H1 (cell line): ENCODE measurements at regions not wholly inside any gene's neighbourhood (a gene's known extent, or its start where the extent isn't known, plus 50 kb on each side); places are given as distances from the start of the nearest gene placed in this dataset.
A peak's percentile ranks its signal among the peaks of the same experiment; 100 is the strongest.

Experiments
- CTCF ChIA-PET: fragments of 300-600 bp; sonication (Branson Sonifier 250); formaldehyde crosslinking; loops from one replicate; lab custom pipeline; 2021; ENCODE audit not compliant: partially characterized antibody; lab: Charles Lee
- POLR2A ChIA-PET: fragments of 300-600 bp; sonication (Branson Sonifier 250); formaldehyde crosslinking; loops from one replicate; lab custom pipeline; 2021; ENCODE audit warnings: inconsistent platforms; ENCODE audit not compliant: partially characterized antibody; lab: Charles Lee
- DNase-seq, 2 experiments: peaks; one replicate each; pipeline versions ENCODE4 v3.0.0 to v3.0.0-alpha.2; 2010 to 2022; ENCODE audit warnings: low spot score in 2 of 2, low read depth in 1 of 2, mixed read lengths in 1 of 2
- FAIRE-seq: peaks from 2 replicates; lab custom pipeline; 2011; peaks lifted over from hg19 to GRCh38; lab: Jason Lieb, UNC
- H2AFZ ChIP-seq: 2 replicates; pipeline ENCODE4 v1.8.1; 2012; ENCODE audit warnings: low read length, inconsistent platforms
- H2AK5ac ChIP-seq: 2 replicates; pipeline ENCODE4 v1.6.1; 2013; ENCODE audit warnings: low read depth, low read length
- H2BK120ac ChIP-seq: replicated peaks from 2 replicates; pipeline ENCODE3; 2013; ENCODE audit warnings: low read depth, low read length, inconsistent platforms
- H2BK12ac ChIP-seq: 2 replicates; pipeline ENCODE4 v1.6.1; 2013; ENCODE audit warnings: low read depth, low read length
- H2BK15ac ChIP-seq: 2 replicates; pipeline ENCODE4 v1.6.1; 2013; ENCODE audit warnings: low read length
- H2BK20ac ChIP-seq: 2 replicates; pipeline ENCODE4 v1.6.1; 2013; ENCODE audit warnings: low read length
- H2BK5ac ChIP-seq: 2 replicates; pipeline ENCODE4 v1.6.1; 2013; ENCODE audit warnings: low read depth, low read length
- H3K14ac ChIP-seq: 2 replicates; pipeline ENCODE4 v1.6.1; 2013; ENCODE audit warnings: inconsistent platforms; ENCODE audit not compliant: insufficient read length
- H3K18ac ChIP-seq: 2 replicates; pipeline ENCODE4 v1.6.1; 2013; ENCODE audit warnings: low read length; ENCODE audit errors: extremely low read depth
- H3K23ac ChIP-seq: 2 replicates; pipeline ENCODE4 v1.6.1; 2013; ENCODE audit warnings: inconsistent platforms; ENCODE audit not compliant: insufficient read length
- H3K23me2 ChIP-seq: 2 replicates; pipeline ENCODE4 v1.6.1; 2013; ENCODE audit warnings: low read depth, low read length
- H3K27ac ChIP-seq: 2 replicates; pipeline ENCODE4 v1.6.1; 2011; ENCODE audit warnings: low read depth, low read length, inconsistent platforms
- H3K27me3 ChIP-seq, 4 experiments: replicated peaks in 1 of 4; 1 replicate in 1 of 4; 2 replicates in 3 of 4; pipeline versions ENCODE4 v1.6.1 to v1.8.1; 2011 to 2013; ENCODE audit warnings: low read length in 3 of 4, mild to moderate bottlenecking in 3 of 4, inconsistent platforms in 2 of 4, mixed read lengths in 2 of 4, moderate library complexity in 1 of 4; ENCODE audit not compliant: control insufficient read depth in 3 of 4, insufficient read depth in 3 of 4; ENCODE audit errors: extremely low read depth in 1 of 4
- H3K36me3 ChIP-seq, 4 experiments: 2 replicates each; pipeline versions ENCODE4 v1.6.1 to v1.8.1; 2011 to 2013; ENCODE audit warnings: mild to moderate bottlenecking in 4 of 4, low read length in 3 of 4, moderate library complexity in 2 of 4, control low read depth in 1 of 4, inconsistent platforms in 1 of 4; ENCODE audit not compliant: insufficient read depth in 4 of 4, control insufficient read depth in 2 of 4
- H3K4ac ChIP-seq: replicated peaks from 2 replicates; pipeline ENCODE3; 2013; ENCODE audit warnings: low read length, low read depth, mixed read lengths, inconsistent platforms; ENCODE audit not compliant: insufficient read length
- H3K4me1 ChIP-seq, 4 experiments: replicated peaks in 1 of 4; 1 replicate in 1 of 4; 2 replicates in 3 of 4; pipeline versions ENCODE4 v1.6.1 to v1.8.1; 2011 to 2013; ENCODE audit warnings: low read length in 3 of 4, inconsistent platforms in 2 of 4, mixed read lengths in 1 of 4; ENCODE audit not compliant: insufficient read depth in 4 of 4, control insufficient read depth in 3 of 4
- H3K4me2 ChIP-seq, 2 experiments: 2 replicates each; pipeline versions ENCODE4 v1.6.1 to v1.8.1; 2011 to 2013; ENCODE audit warnings: low read depth in 2 of 2, low read length in 2 of 2, control low read depth in 1 of 2, inconsistent platforms in 1 of 2, mild to moderate bottlenecking in 1 of 2; ENCODE audit not compliant: insufficient read depth in 1 of 2
- H3K4me3 ChIP-seq, 4 experiments: fragments of 200-600, 300-600 bp in 1 of 4; sonication (generic), shearing (Covaris generic), sonication (Bioruptor Twin) in 1 of 4; 2 replicates each; pipeline versions ENCODE4 v1.5.1 to v1.8.1; 2011 to 2016; ENCODE audit warnings: low read length in 4 of 4, low read depth in 3 of 4, control low read depth in 2 of 4, inconsistent platforms in 2 of 4, mild to moderate bottlenecking in 2 of 4, mixed read lengths in 1 of 4, moderate library complexity in 1 of 4; ENCODE audit not compliant: insufficient read depth in 2 of 4; ENCODE audit errors: extremely low read depth in 1 of 4
- H3K56ac ChIP-seq: replicated peaks from 2 replicates; pipeline ENCODE3; 2013; ENCODE audit warnings: low read depth, mild to moderate bottlenecking, mixed read lengths, low read length, inconsistent platforms; ENCODE audit not compliant: insufficient read length
- H3K79me1 ChIP-seq: 2 replicates; pipeline ENCODE4 v1.6.1; 2013; ENCODE audit warnings: low read depth, low read length, control low read depth
- H3K79me2 ChIP-seq, 2 experiments: 2 replicates each; pipeline versions ENCODE4 v1.6.1 to v1.8.1; 2012 to 2013; ENCODE audit warnings: low read length in 2 of 2, mild to moderate bottlenecking in 2 of 2, inconsistent platforms in 1 of 2; ENCODE audit not compliant: insufficient read depth in 2 of 2, control insufficient read depth in 1 of 2
- H3K9ac ChIP-seq, 4 experiments: replicated peaks in 1 of 4; 1 replicate in 1 of 4; 2 replicates in 3 of 4; pipeline versions ENCODE4 v1.6.1 to v1.8.1; 2011 to 2013; ENCODE audit warnings: low read depth in 3 of 4, low read length in 3 of 4, control low read depth in 2 of 4, mild to moderate bottlenecking in 2 of 4, moderate library complexity in 2 of 4, inconsistent platforms in 1 of 4; ENCODE audit errors: extremely low read depth in 1 of 4
- H3K9me3 ChIP-seq, 2 experiments: 2 replicates each; pipeline versions ENCODE4 v1.6.1 to v1.8.1; 2012 to 2013; ENCODE audit warnings: mild to moderate bottlenecking in 2 of 2, moderate library complexity in 2 of 2, control low read depth in 1 of 2, inconsistent platforms in 1 of 2, low read depth in 1 of 2, low read length in 1 of 2, mixed read lengths in 1 of 2; ENCODE audit not compliant: insufficient read depth in 2 of 2
- H4K20me1 ChIP-seq, 2 experiments: replicated peaks in 1 of 2; 2 replicates each; pipeline versions ENCODE3 to v1.8.1; 2011 to 2013; ENCODE audit warnings: inconsistent platforms in 2 of 2, low read length in 2 of 2, mild to moderate bottlenecking in 1 of 2; ENCODE audit not compliant: insufficient read depth in 2 of 2, control insufficient read depth in 1 of 2
- H4K5ac ChIP-seq: 2 replicates; pipeline ENCODE4 v1.6.1; 2013; ENCODE audit warnings: low read length, low read depth, mixed read lengths, inconsistent platforms; ENCODE audit not compliant: insufficient read length
- H4K8ac ChIP-seq: 2 replicates; pipeline ENCODE4 v1.8.0; 2013; ENCODE audit warnings: mild to moderate bottlenecking, moderate library complexity, low read length, inconsistent platforms; ENCODE audit not compliant: insufficient read depth; ENCODE audit errors: extremely low read depth
- H4K91ac ChIP-seq: replicated peaks from 2 replicates; pipeline ENCODE3; 2013; ENCODE audit warnings: low read length, mixed read lengths, inconsistent platforms; ENCODE audit not compliant: insufficient read length
- ASH2L ChIP-seq: fragments of 200-600, 300-600 bp; sonication (generic); IDR thresholded peaks from one replicate; pipeline ENCODE4 v1.7.1; 2017; ENCODE audit warnings: low read length
- BRCA1 ChIP-seq: IDR thresholded peaks from 2 replicates; pipeline ENCODE4 v1.6.1; 2012; ENCODE audit warnings: low read depth, low read length, improper control_type of control experiment
- CBX5 ChIP-seq: fragments of 300-800, 300-1000 bp; sonication (generic); IDR thresholded peaks from 2 replicates; pipeline ENCODE4 v1.7.1; 2016; ENCODE audit warnings: antibody characterized with exemption, low read length, low read depth
- EP300 ChIP-seq, 2 experiments: IDR thresholded peaks; 1 replicate in 1 of 2; 2 replicates in 1 of 2; pipeline ENCODE4 v1.6.1; 2011 to 2012; ENCODE audit warnings: low read depth in 2 of 2, low read length in 2 of 2, mild to moderate bottlenecking in 2 of 2, borderline replicate concordance in 1 of 2, inconsistent platforms in 1 of 2, moderate library complexity in 1 of 2
- GTF2F1 ChIP-seq: IDR thresholded peaks from 2 replicates; pipeline ENCODE4 v1.6.1; 2012; ENCODE audit warnings: low read depth, low read length, improper control_type of control experiment, borderline replicate concordance
- HDAC2 ChIP-seq, 2 experiments: fragments of 300-600 bp in 1 of 2; sonication (generic) in 1 of 2; IDR thresholded peaks; 2 replicates each; pipeline ENCODE4 v1.6.1; 2011 to 2012; ENCODE audit warnings: low read depth in 2 of 2, low read length in 2 of 2, mild to moderate bottlenecking in 2 of 2, moderate library complexity in 2 of 2, borderline replicate concordance in 1 of 2, inconsistent platforms in 1 of 2
- NANOG ChIP-seq: IDR thresholded peaks from 2 replicates; pipeline ENCODE4 v1.6.1; 2011; ENCODE audit warnings: low read length, low read depth, mild to moderate bottlenecking, inconsistent platforms; ENCODE audit not compliant: insufficient read depth, poor library complexity, severe bottlenecking
- POLR2AphosphoS5 ChIP-seq: IDR thresholded peaks from 2 replicates; pipeline ENCODE4 v1.6.1; 2011; ENCODE audit warnings: low read depth, low read length
- POU5F1 ChIP-seq: IDR thresholded peaks from 2 replicates; pipeline ENCODE4 v1.6.1; 2011; ENCODE audit warnings: low read depth, mild to moderate bottlenecking, low read length, moderate library complexity
- RAD21 ChIP-seq, 2 experiments: IDR thresholded peaks in 1 of 2; conservative IDR thresholded peaks in 1 of 2; 2 replicates each; pipeline ENCODE4 v1.6.1; 2011; ENCODE audit warnings: low read depth in 2 of 2, low read length in 2 of 2, improper control_type of control experiment in 1 of 2, inconsistent platforms in 1 of 2, mild to moderate bottlenecking in 1 of 2, moderate library complexity in 1 of 2
- SAP30 ChIP-seq: fragments of 300-600 bp; sonication (generic); IDR thresholded peaks from 2 replicates; pipeline ENCODE4 v1.7.1; 2012; ENCODE audit warnings: low read length, moderate library complexity, mild to moderate bottlenecking, inconsistent platforms; ENCODE audit not compliant: insufficient read depth, insufficient replicate concordance
- SRF ChIP-seq: IDR thresholded peaks from 2 replicates; pipeline ENCODE4 v1.6.1; 2011; ENCODE audit warnings: mild to moderate bottlenecking, low read depth, low read length, moderate library complexity
- whole genome bisulfite sequencing, 2 experiments: shearing (Covaris generic) in 1 of 2; methylation state at CpG; one replicate each; pipeline versions ENCODE4 v1.1.6 to v1.1.7; 2013 to 2015; ENCODE audit warnings: low lambda C conversion rate in 2 of 2, mixed read lengths in 2 of 2, inconsistent platforms in 1 of 2, low coverage in 1 of 2, missing lambda C conversion rate in 1 of 2; ENCODE audit not compliant: insufficient replicate concordance in 2 of 2, insufficient coverage in 1 of 2, insufficient read length in 1 of 2; ENCODE audit errors: extremely low coverage in 1 of 2, missing lambda C conversion rate in 1 of 2; 5-methylcytosine and 5-hydroxymethylcytosine counted together

DNA sequence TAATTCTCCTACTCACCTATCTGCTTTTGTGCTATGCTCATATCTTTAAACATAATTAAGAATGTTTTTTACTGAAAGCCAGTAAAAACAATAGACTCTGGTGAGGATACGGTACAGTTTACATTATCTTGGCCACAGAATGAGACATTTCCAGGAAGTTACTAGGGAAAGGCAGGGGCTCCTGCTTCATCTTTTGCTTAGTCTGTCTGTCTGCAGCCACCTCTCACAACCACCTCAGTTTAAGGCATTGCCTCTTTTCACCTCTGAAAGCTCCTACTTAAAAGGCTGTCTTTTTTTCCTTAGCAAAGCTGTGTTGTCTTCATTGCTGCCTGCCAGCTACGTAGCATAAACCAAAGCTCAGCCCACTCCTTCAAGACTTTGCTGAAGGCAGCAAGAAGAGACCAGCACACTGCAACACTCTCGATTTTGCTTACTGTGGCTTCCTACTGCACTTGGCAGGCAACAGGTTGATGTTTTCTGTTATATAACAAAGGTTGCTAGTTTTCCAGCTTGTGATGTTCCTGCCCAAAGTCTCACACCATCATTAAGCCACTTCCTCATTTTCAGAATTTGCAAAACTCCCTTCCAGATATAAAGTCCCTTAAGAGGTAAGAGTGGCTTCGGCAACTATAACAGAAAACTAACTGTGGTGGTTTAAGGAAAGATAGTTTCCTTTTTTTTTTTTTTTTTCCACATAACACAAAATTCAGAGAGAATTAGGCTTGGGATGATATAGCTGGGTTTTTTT is 432.9 kb downstream of the GRXCR1 start:
- WGBS, 2 experiments: 95% methylated on average over 4 of the region's 4 CpGs; no CpG with 5 or more reads in 1 of the 2 experiments
- Histone ChIP-seq H2BK12ac (no peak overlapping the region), H2AK5ac (no peak overlapping the region), H3K18ac (no peak overlapping the region), H2BK5ac (no peak overlapping the region), H3K9me3 (no peaks in the 10 kb centered on the region; a peak in 1 of 4 replicates), H3K27ac (no peak overlapping the region), H3K4me2 (no peak overlapping the region), H3K79me1 (no peaks in the 10 kb centered on the region), H3K79me2 (no peaks in the 10 kb centered on the region), H2AFZ (peak overlapping the region; percentile 21), H3K4ac (no peak overlapping the region), H3K36me3 (no peaks in the 10 kb centered on the region), H3K23ac (no peak overlapping the region), H3K4me3 (no peak overlapping the region), H3K23me2 (no peaks in the 10 kb centered on the region), H3K14ac (no peak overlapping the region), H3K4me1 (no peaks in the 10 kb centered on the region), H3K9ac (no peak overlapping the region), H4K91ac (no peak overlapping the region), H3K27me3 (no peaks in the 10 kb centered on the region), H4K8ac (no peak overlapping the region), H3K56ac (no peak overlapping the region), H4K20me1 (no peaks in the 10 kb centered on the region), H2BK120ac (no peak overlapping the region), H2BK15ac (no peak overlapping the region), H2BK20ac (no peak overlapping the region), H4K5ac (no peak overlapping the region)
- ChIA-PET POLR2A (no interaction called here), CTCF (interaction anchor here (1.1 kb wide), 1 partner anchor 9 kb away, joined by 4 read pairs; no protein-coding TSS in a partner anchor)
- no peak for FAIRE-seq
- no peak for DNase-seq
- TF ChIP-seq BRCA1 (no peak), NANOG (no peak), HDAC2 (IDR thresholded peaks at IDR 0.05; ENCODE audit: borderline replicate concordance in 1 of 2, low read depth in 2 of 2, low read length in 2 of 2) (no peak), RAD21 (IDR thresholded peaks at IDR 0.05 in 1 of 2, conservative IDR thresholded peaks at IDR 0.05 in 1 of 2; ENCODE audit: low read depth in 2 of 2, low read length in 2 of 2) (no peak), POU5F1 (no peak), SRF (no peak), ASH2L (no peak), POLR2AphosphoS5 (no peak), CBX5 (no peak), GTF2F1 (no peak), SAP30 (no peak), EP300 (IDR thresholded peaks at IDR 0.05; ENCODE audit: borderline replicate concordance in 1 of 2, low read depth in 2 of 2, low read length in 2 of 2) (no peak)
